ENCODE measurements at regions not wholly inside any gene's neighbourhood (a gene's known extent, or its start where the extent isn't known, plus 50 kb on each side); places are given as distances from the start of the nearest gene placed in this dataset.

DNA sequence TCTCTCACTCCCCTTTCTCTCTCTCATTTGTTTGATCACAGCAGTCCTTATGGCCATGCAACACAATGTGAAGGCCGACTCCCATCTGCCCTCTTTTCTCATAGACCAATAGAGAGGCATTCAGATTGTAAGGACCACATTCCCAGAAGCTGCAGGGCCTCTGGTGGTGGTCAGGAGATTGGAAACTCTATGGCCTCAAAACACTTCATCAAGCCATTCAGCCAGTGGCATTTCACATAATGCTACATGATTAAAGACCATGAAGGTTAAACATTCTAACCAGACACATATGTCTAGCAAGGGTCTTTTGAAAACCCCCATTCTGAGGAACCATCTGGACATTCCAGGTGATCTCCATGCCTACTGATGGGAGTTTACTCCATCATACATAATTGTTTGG, 769.5 kb upstream of the CXADR start:
- Histone ChIP-seq H3K27ac (ENCODE audit: low read depth, low read length) (no peak overlapping the region), H3K9me3 (ENCODE audit: control insufficient read depth in 1 of 2, low read length in 2 of 2) (peaks cover 12 to 16% of the 10 kb centered on the region in 2 donors), H3K4me3 (ENCODE audit: low read depth in 1 of 2, low read length in 2 of 2) (no peak overlapping the region), H3K4me1 (ENCODE audit: control insufficient read depth in 1 of 2, insufficient read depth in 2 of 2, low read length in 2 of 2) (no peaks in the 10 kb centered on the region), H3K27me3 (ENCODE audit: control insufficient read depth in 1 of 2, insufficient read depth in 2 of 2, low read length in 2 of 2) (no peaks in the 10 kb centered on the region), H3K9ac (ENCODE audit: low read depth in 1 of 2, low read length in 2 of 2) (no peak overlapping the region), H3K36me3 (ENCODE audit: control insufficient read depth in 1 of 2, insufficient read depth in 2 of 2, low read length in 2 of 2) (no peaks in the 10 kb centered on the region)

DNA sequence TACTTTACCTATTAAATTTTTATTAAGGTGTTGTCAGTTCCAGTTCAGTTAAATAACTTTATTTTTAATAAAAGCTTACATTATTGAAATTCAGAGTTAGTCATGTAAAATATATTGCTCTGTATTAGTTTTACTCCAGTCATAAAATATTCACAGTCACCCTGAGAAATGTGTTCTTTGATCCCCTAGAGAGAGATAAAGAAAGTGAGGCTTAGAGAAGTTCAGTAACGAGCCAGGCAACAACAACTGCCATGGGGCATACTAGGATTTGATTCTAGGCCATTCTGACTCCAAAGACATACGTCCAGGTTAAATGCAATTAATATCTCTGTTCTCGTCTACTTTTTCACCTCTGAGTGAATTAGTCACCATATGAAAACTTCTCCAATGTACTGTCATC, 761.9 kb upstream of the CXADR start:
- Histone ChIP-seq H3K9ac (ENCODE audit: low read depth in 1 of 2, low read length in 2 of 2) (no peak overlapping the region), H3K36me3 (ENCODE audit: control insufficient read depth in 1 of 2, insufficient read depth in 2 of 2, low read length in 2 of 2) (no peaks in the 10 kb centered on the region), H3K4me1 (ENCODE audit: control insufficient read depth in 1 of 2, insufficient read depth in 2 of 2, low read length in 2 of 2) (no peaks in the 10 kb centered on the region), H3K4me3 (ENCODE audit: low read depth in 1 of 2, low read length in 2 of 2) (no peak overlapping the region), H3K27ac (ENCODE audit: low read depth, low read length) (no peak overlapping the region), H3K27me3 (ENCODE audit: control insufficient read depth in 1 of 2, insufficient read depth in 2 of 2, low read length in 2 of 2) (no peaks in the 10 kb centered on the region), H3K9me3 (ENCODE audit: control insufficient read depth in 1 of 2, low read length in 2 of 2) (peaks cover 2 to 12% of the 10 kb centered on the region in 2 donors)

DNA sequence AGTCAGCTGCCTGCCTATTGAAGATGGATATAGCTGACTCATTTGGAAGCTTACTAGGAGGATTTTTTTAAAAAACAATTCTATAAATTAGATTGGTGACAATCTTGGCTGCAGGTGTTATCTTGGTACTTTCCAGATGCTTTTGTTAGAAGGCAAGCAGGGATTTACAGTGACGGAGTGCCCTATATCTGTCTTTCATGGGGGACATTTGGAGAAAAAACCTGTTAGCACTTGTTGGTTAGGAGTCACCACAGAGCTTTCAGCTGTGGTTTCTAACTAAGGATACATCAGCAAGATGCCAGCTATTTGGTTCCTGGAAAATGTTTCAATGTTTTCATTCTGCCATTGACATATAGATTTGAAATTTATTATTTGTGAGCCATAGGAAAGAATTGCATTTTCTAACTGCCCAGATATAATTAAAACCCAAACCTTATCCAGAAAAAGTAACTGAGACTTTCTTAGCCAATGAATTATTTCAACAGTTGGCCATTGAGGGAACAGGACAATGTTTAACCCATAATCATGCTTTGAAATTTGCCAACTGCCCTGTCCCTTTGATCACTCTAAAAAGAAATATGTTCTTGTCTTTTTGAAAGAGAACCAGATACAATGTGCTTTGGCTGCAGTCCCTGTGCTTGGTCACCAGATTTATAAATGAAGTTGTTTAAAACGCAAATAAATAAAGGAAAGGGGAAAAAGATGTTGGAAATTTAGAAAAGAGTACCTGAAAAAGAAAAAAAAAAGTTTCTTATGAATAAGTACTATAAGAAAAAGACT, 761.0 kb upstream of the CXADR start:
- H3K4me1 ChIP-seq (ENCODE audit: control insufficient read depth in 1 of 2, insufficient read depth in 2 of 2, low read length in 2 of 2) = no peaks in the 10 kb centered on the region
- no peaks in the 10 kb centered on the region for H3K36me3 ChIP-seq (ENCODE audit: control insufficient read depth in 1 of 2, insufficient read depth in 2 of 2, low read length in 2 of 2)
- no peak overlapping the region for H3K4me3 ChIP-seq (ENCODE audit: low read depth in 1 of 2, low read length in 2 of 2)
- H3K27me3 ChIP-seq (ENCODE audit: control insufficient read depth in 1 of 2, insufficient read depth in 2 of 2, low read length in 2 of 2) = no peaks in the 10 kb centered on the region
- H3K9me3 ChIP-seq (ENCODE audit: control insufficient read depth in 1 of 2, low read length in 2 of 2) = peaks cover 4 to 12% of the 10 kb centered on the region in 2 donors
- no peak overlapping the region for H3K27ac ChIP-seq (ENCODE audit: low read depth, low read length)
- H3K9ac ChIP-seq (ENCODE audit: low read depth in 1 of 2, low read length in 2 of 2) = no peak overlapping the region

DNA sequence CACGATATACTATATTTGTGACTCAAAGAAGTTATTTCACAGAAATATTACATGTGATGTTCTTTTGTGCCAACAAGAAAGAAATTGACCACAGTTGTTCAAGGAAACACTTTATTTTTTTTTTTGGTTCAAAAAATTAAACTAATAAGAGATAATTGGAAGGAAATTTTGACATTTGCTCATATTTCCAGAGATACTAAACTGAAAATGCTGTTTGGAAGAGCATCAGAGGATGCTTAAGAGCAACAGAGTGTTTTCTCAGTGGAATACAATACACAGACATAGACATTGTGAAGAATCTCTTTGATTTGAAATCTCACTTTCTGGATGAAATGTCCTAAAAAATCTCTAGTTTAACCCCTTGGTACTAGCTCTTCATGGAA, 760.4 kb upstream of the CXADR start:
- Histone ChIP-seq H3K4me1 (ENCODE audit: control insufficient read depth in 1 of 2, insufficient read depth in 2 of 2, low read length in 2 of 2) (no peaks in the 10 kb centered on the region), H3K27ac (ENCODE audit: low read depth, low read length) (no peak overlapping the region), H3K27me3 (ENCODE audit: control insufficient read depth in 1 of 2, insufficient read depth in 2 of 2, low read length in 2 of 2) (no peaks in the 10 kb centered on the region), H3K36me3 (ENCODE audit: control insufficient read depth in 1 of 2, insufficient read depth in 2 of 2, low read length in 2 of 2) (no peaks in the 10 kb centered on the region), H3K9me3 (ENCODE audit: control insufficient read depth in 1 of 2, low read length in 2 of 2) (peaks cover 4 to 12% of the 10 kb centered on the region in 2 donors), H3K9ac (ENCODE audit: low read depth in 1 of 2, low read length in 2 of 2) (no peak overlapping the region), H3K4me3 (ENCODE audit: low read depth in 1 of 2, low read length in 2 of 2) (no peak overlapping the region)

DNA sequence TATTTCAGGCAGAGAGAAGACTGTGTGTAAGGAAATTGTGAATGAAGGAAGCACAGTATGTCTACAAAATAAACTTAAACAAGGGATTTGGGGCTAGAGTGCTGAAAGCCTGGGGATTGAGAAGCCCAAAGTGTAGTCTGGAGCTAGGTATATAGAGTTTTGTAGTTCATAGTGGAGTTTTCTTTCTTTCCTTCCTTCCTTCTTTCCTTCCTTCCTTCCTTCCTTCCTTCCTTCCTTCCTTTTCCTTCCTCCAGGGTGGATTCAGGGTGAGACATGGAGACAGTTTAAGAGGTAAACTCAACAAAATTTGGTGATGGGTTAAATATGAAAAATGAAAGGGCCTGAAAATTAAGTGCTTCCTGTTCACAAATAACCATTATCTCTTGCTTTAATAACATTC, 757.8 kb upstream of the CXADR start:
- Histone ChIP-seq H3K27ac (ENCODE audit: low read depth, low read length) (no peak overlapping the region), H3K27me3 (ENCODE audit: control insufficient read depth in 1 of 2, insufficient read depth in 2 of 2, low read length in 2 of 2) (no peaks in the 10 kb centered on the region), H3K4me3 (ENCODE audit: low read depth in 1 of 2, low read length in 2 of 2) (no peak overlapping the region), H3K9me3 (ENCODE audit: control insufficient read depth in 1 of 2, low read length in 2 of 2) (peaks cover 4% of the 10 kb centered on the region in 2 donors), H3K36me3 (ENCODE audit: control insufficient read depth in 1 of 2, insufficient read depth in 2 of 2, low read length in 2 of 2) (no peaks in the 10 kb centered on the region), H3K9ac (ENCODE audit: low read depth in 1 of 2, low read length in 2 of 2) (no peak overlapping the region), H3K4me1 (ENCODE audit: control insufficient read depth in 1 of 2, insufficient read depth in 2 of 2, low read length in 2 of 2) (no peaks in the 10 kb centered on the region)

DNA sequence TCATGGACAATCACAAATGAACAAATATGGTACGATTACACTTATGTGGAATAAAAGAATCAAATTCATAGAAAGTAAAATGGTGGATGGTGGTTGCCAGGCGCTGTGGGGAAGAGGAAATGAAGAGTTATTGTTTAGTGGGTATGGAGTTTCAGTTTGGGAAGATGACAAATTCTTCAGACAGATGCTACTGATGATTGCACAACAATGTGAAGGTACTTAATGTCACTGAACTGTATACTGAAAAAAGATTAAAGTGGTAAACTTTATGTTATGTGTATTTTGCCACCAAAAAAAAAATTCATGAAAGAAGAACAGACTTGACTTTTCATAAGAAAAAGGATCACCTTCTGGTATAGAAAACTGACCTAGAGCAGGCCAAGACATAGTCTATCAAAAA, 745.6 kb upstream of the CXADR start:
- H3K9ac ChIP-seq (ENCODE audit: low read depth in 1 of 2, low read length in 2 of 2) = no peak overlapping the region
- H3K27ac ChIP-seq (ENCODE audit: low read depth, low read length) = no peak overlapping the region
- no peaks in the 10 kb centered on the region for H3K36me3 ChIP-seq (ENCODE audit: control insufficient read depth in 1 of 2, insufficient read depth in 2 of 2, low read length in 2 of 2)
- no peak overlapping the region for H3K4me3 ChIP-seq (ENCODE audit: low read depth in 1 of 2, low read length in 2 of 2)
- no peaks in the 10 kb centered on the region for H3K4me1 ChIP-seq (ENCODE audit: control insufficient read depth in 1 of 2, insufficient read depth in 2 of 2, low read length in 2 of 2)
- no peaks in the 10 kb centered on the region for H3K27me3 ChIP-seq (ENCODE audit: control insufficient read depth in 1 of 2, insufficient read depth in 2 of 2, low read length in 2 of 2)
- peaks cover 0 to under 1% of the 10 kb centered on the region in 2 donors for H3K9me3 ChIP-seq (ENCODE audit: control insufficient read depth in 1 of 2, low read length in 2 of 2)

DNA sequence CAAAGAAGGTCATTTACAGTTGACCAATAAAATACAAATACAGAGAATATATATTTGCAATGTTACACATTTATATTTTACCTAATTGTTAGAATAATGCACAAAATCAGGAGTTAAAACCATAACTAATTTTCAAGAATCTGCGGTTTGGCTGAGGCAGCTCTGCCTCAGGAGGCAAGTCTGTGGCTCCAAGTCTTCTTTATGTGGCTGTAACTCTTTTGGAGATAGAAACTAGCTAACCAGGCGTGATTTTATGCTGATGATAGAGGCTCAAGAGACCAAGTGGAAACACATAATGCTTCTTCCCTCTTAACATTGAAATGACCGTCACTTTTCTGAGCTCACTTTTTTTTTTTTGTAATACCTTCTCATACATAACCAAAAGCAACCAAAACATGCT, 744.7 kb upstream of the CXADR start:
- H3K9ac ChIP-seq (ENCODE audit: low read depth in 1 of 2, low read length in 2 of 2) = no peak overlapping the region

DNA sequence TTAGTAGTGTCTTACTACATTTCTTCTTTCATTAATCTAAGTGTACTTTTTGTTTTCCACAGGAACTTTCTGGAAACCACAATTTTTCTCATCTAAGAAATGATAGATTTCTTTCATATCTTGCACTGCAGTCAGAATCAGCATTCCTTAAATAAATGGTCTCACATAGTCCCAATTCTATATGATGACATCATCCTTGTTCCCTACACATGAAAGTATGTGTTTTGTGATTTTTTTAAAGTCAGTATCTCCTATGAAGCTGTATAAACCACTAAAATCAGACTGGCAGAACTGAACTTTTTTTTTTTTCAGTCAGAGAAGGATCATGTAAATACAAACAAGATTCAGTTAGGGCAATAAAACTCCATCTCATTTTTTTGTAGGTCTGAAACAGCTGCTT, 742.6 kb upstream of the CXADR start:
- H3K27ac ChIP-seq (ENCODE audit: low read depth, low read length) = no peak overlapping the region
- no peaks in the 10 kb centered on the region for H3K36me3 ChIP-seq (ENCODE audit: control insufficient read depth in 1 of 2, insufficient read depth in 2 of 2, low read length in 2 of 2)
- no peaks in the 10 kb centered on the region for H3K27me3 ChIP-seq (ENCODE audit: control insufficient read depth in 1 of 2, insufficient read depth in 2 of 2, low read length in 2 of 2)
- no peak overlapping the region for H3K9ac ChIP-seq (ENCODE audit: low read depth in 1 of 2, low read length in 2 of 2)
- H3K4me3 ChIP-seq (ENCODE audit: low read depth in 1 of 2, low read length in 2 of 2) = no peak overlapping the region
- H3K9me3 ChIP-seq (ENCODE audit: control insufficient read depth in 1 of 2, low read length in 2 of 2) = peaks cover 3 to 12% of the 10 kb centered on the region in 2 donors
- H3K4me1 ChIP-seq (ENCODE audit: control insufficient read depth in 1 of 2, insufficient read depth in 2 of 2, low read length in 2 of 2) = no peaks in the 10 kb centered on the region

More for the DNA sequence above, 744.7 kb upstream of the CXADR start:
- H3K36me3 ChIP-seq (ENCODE audit: control insufficient read depth in 1 of 2, insufficient read depth in 2 of 2, low read length in 2 of 2) = no peaks in the 10 kb centered on the region
- H3K27me3 ChIP-seq (ENCODE audit: control insufficient read depth in 1 of 2, insufficient read depth in 2 of 2, low read length in 2 of 2) = no peaks in the 10 kb centered on the region
- H3K27ac ChIP-seq (ENCODE audit: low read depth, low read length) = no peak overlapping the region
- H3K9me3 ChIP-seq (ENCODE audit: control insufficient read depth in 1 of 2, low read length in 2 of 2) = peaks cover 0 to 8% of the 10 kb centered on the region in 2 donors
- H3K4me1 ChIP-seq (ENCODE audit: control insufficient read depth in 1 of 2, insufficient read depth in 2 of 2, low read length in 2 of 2) = no peaks in the 10 kb centered on the region
- no peak overlapping the region for H3K4me3 ChIP-seq (ENCODE audit: low read depth in 1 of 2, low read length in 2 of 2)

DNA sequence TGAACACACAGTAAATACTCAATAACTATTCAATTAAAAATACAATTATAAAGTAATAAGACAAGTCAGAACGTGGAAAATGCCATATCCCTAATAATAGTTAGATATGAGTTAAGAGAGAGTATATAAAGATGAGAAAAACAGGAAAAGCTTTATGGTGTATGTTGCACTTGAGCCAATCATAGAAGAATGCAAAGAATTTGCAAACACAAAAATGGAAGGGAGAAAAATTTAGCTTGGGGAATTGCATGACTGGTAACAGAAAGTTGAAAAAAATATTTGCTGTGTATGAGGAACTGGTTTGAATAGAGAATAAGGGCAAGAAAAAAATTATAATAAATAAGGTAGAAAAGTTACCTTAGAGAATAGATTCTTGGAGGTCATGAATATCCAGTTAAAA, 739.6 kb upstream of the CXADR start:
- Histone ChIP-seq H3K27ac (ENCODE audit: low read depth, low read length) (no peak overlapping the region), H3K4me1 (ENCODE audit: control insufficient read depth in 1 of 2, insufficient read depth in 2 of 2, low read length in 2 of 2) (no peaks in the 10 kb centered on the region), H3K27me3 (ENCODE audit: control insufficient read depth in 1 of 2, insufficient read depth in 2 of 2, low read length in 2 of 2) (no peaks in the 10 kb centered on the region), H3K4me3 (ENCODE audit: low read depth in 1 of 2, low read length in 2 of 2) (no peak overlapping the region), H3K36me3 (ENCODE audit: control insufficient read depth in 1 of 2, insufficient read depth in 2 of 2, low read length in 2 of 2) (no peaks in the 10 kb centered on the region), H3K9me3 (ENCODE audit: control insufficient read depth in 1 of 2, low read length in 2 of 2) (peaks cover 7 to 13% of the 10 kb centered on the region in 2 donors), H3K9ac (ENCODE audit: low read depth in 1 of 2, low read length in 2 of 2) (no peak overlapping the region)

DNA sequence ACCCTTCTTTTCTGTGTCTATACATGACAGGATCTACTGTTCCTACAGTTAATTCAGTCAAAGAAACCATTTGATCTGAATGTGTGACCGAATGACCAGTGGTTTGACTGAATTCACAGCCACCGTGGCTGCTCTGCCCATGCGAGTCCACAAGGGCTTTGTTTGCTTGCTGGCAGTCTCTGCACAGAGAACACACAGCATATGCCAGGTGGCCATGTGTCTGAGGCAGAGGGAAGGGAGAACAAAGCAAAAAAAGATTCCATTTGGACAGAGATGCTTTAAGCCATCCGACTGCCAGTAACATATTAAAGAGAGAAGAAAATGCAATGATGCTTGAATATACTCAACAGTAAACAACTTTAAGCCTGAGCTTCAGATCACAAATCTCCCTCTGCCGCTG, 737.8 kb upstream of the CXADR start:
- H3K9ac ChIP-seq (ENCODE audit: low read depth in 1 of 2, low read length in 2 of 2) = no peak overlapping the region
- no peak overlapping the region for H3K27ac ChIP-seq (ENCODE audit: low read depth, low read length)
- no peaks in the 10 kb centered on the region for H3K4me1 ChIP-seq (ENCODE audit: control insufficient read depth in 1 of 2, insufficient read depth in 2 of 2, low read length in 2 of 2)
- no peaks in the 10 kb centered on the region for H3K27me3 ChIP-seq (ENCODE audit: control insufficient read depth in 1 of 2, insufficient read depth in 2 of 2, low read length in 2 of 2)
- H3K36me3 ChIP-seq (ENCODE audit: control insufficient read depth in 1 of 2, insufficient read depth in 2 of 2, low read length in 2 of 2) = no peaks in the 10 kb centered on the region
- H3K9me3 ChIP-seq (ENCODE audit: control insufficient read depth in 1 of 2, low read length in 2 of 2) = peaks cover 9 to 15% of the 10 kb centered on the region in 2 donors
- H3K4me3 ChIP-seq (ENCODE audit: low read depth in 1 of 2, low read length in 2 of 2) = no peak overlapping the region

Measured in duodenal mucosa (tissue), 2 donors.